Fibroblast of gingiva (primary cell): ENCODE measurements at regions not wholly inside any gene's neighbourhood (a gene's known extent, or its start where the extent isn't known, plus 50 kb on each side); places are given as distances from the start of the nearest gene placed in this dataset.
"Not testable (repeated sequence)": the region's sequence is repeated elsewhere in the genome, so short reads cannot be mapped to it uniquely, and the experiment has no call there.

Source experiments
- DNase-seq: peaks from one replicate; pipeline ENCODE4 v3.0.0-alpha.2; 2011; ENCODE audit warnings: low read depth

- DNase-seq = no peak
Measured at GRCh38 chr21:14058566-14058965, 152.2 kb downstream of the LIPI start.

- DNase-seq = peak; percentile 9
Measured at GRCh38 chr21:14057841-14058481, 152.8 kb downstream of the LIPI start.

- DNase-seq = no peak
Measured at GRCh38 chr21:14057313-14057712, 153.4 kb downstream of the LIPI start.

GRCh38 chr21:14056771-14057191 lies 154.0 kb downstream of the LIPI start:
- no peak for DNase-seq

GRCh38 chr21:14055746-14056515 lies 154.8 kb downstream of the LIPI start:
- not testable (repeated sequence) for DNase-seq

- no peak for DNase-seq
Measured at GRCh38 chr21:14054682-14055081, 156.1 kb downstream of the LIPI start.

- no peak for DNase-seq
Measured at GRCh38 chr21:14050121-14050520, 160.6 kb downstream of the LIPI start.

- no peak for DNase-seq
Measured at GRCh38 chr21:14046401-14046800, 164.4 kb downstream of the LIPI start.

- no peak for DNase-seq
Measured at GRCh38 chr21:14040386-14040785, 170.4 kb downstream of the LIPI start.

- not testable (repeated sequence) for DNase-seq
Measured at GRCh38 chr21:14028619-14029018, 182.1 kb downstream of the LIPI start.

GRCh38 chr21:14027235-14027869 lies 183.4 kb downstream of the LIPI start:
- peak; percentile 92 for DNase-seq

GRCh38 chr21:14020108-14020507 lies 190.6 kb downstream of the LIPI start:
- not testable (repeated sequence) for DNase-seq

GRCh38 chr21:14015841-14016240 lies 194.9 kb downstream of the LIPI start:
- DNase-seq = not testable (repeated sequence)

- not testable (repeated sequence) for DNase-seq
Measured at GRCh38 chr21:14013623-14014498, 196.9 kb downstream of the LIPI start.

- no peak for DNase-seq
Measured at GRCh38 chr21:14013056-14013603, 197.6 kb downstream of the LIPI start.

GRCh38 chr21:14012409-14012808 lies 198.3 kb downstream of the LIPI start:
- DNase-seq = no peak

- DNase-seq = not testable (repeated sequence)
Measured at GRCh38 chr21:14011751-14012150, 199.0 kb downstream of the LIPI start.

- not testable (repeated sequence) for DNase-seq
Measured at GRCh38 chr21:14011149-14011548, 199.6 kb downstream of the LIPI start.

- DNase-seq = no peak
Measured at GRCh38 chr21:14010729-14011128, 200.0 kb downstream of the LIPI start.

GRCh38 chr21:14009990-14010389 lies 200.8 kb downstream of the LIPI start:
- not testable (repeated sequence) for DNase-seq

- DNase-seq = not testable (repeated sequence)
Measured at GRCh38 chr21:14009238-14009981, 201.3 kb downstream of the LIPI start.
